ELR (cell line): ENCODE measurements at regions not wholly inside any gene's neighbourhood (a gene's known extent, or its start where the extent isn't known, plus 50 kb on each side); places are given as distances from the start of the nearest gene placed in this dataset.

Source experiments
- DNase-seq: peaks from one replicate; pipeline ENCODE4 v3.0.0-alpha.2; 2015; ENCODE audit warnings: low read depth

DNA sequence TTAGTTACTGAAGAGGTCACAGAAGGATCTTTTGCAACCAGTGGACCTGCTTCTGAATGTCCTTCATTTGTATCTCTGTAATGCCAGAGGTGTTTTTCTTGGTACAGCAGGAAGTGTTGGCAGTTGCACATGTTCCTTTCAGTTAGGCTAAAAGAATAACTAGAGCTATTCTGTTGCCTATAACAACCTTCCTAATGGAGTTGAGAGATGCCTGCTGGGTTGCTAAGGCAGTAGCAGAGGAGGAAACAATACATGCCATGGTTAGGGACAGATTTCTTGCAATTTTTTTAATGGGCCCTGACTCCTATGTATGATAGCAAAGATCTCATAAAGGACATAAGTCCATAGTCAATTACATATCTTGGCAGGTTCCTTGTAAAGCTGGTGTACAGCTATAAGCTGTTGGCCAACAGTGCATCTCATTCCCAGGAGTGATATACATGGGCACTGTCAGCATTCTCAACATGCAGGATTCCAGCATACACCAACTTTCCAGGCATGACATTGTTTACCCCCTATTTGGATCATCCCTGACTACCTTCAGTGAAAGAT, 556.6 kb downstream of the CCER1 start:
- no peak for DNase-seq

DNA sequence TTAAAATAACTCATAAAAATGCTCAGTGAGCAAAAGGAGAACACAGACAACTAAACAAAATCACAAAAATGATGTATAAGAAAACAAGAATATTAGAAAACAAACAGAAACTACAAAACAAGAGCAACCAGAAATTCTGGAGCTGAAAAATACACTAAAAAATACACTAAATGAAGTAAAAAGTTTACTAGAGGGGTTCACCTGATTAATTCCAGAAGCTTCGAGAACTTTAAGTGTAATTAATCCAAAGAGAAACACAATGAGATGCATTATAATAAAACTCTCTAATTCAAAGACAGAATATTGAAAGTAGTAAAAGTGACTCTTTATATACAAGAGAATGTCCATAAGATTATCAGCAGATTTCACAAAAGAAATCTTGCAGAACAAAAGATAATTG, 558.4 kb downstream of the CCER1 start:
- DNase-seq = no peak

DNA sequence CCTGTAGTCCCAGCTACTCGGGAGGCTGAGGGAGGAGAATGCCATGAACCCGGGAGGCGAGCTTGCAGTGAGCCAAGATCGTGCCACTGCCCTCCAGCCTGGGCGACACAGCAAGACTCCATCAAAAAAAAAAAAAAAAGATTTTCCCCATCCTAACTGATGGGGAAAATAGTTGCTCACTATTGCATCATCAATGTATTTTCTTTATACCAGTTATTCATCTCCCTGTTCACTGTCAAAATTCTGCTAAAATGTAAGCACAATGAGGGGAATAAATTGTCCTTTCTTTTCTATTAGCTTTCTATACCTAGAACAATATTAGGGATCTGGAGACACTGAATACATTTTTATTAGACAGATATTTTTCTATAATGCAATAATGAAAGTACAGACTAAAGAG, 561.3 kb downstream of the CCER1 start:
- DNase-seq = no peak

DNA sequence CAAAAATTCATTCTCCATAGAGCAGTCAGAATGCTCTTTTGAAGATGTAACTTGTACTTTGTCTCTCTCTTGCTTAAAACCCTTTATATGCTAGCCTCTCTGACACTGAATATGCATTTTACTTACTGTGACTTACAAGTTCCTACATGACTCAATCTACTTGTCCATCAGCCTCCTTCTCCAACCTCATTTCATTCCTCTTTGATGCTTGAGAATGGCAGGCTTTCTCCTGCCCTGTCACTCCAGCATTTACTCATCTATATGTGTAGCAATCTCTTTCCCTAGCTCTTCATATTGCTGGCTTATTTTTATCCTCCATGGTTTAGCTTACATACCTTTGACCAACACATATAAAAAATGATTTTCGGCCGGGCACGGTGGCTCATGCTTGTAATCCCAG, 561.9 kb downstream of the CCER1 start:
- no peak for DNase-seq

DNA sequence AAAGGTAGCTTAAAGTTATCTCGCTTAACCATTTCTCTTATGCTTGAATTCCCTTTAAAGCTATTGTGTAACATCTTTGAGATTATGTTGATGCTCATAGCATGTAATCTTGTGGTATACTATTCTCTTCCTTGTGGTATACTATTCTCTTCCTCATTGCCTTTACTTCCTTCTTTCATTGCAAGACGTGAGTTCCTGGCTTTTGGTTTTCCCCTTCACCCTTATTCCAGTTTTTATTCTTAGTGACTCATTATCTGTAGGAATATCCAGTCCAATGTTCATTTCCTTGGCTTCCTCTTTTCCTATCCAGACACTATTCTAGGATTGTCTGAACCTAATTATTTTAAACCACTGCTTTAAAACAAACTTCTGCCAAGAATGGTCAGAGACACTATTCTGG, 564.0 kb downstream of the CCER1 start:
- DNase-seq = no peak

DNA sequence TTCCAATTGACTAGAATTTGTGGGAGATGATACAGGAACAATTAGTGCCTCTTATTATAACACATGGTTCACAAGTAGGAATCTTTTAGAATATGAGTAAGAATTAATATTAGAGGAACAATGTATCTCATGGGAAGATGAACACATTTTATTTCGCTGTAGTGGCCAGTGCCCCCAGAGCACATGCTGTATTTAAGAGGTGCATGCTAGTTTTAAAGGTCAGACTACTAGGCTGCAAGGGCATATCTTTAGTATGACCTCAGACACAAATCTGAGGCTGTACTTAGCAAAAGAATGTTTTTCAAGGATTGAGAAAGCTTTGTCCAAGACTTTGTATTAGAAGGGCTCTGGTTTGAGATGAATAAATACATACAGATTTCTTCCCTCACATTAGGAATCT, 586.9 kb downstream of the CCER1 start:
- DNase-seq = no peak

DNA sequence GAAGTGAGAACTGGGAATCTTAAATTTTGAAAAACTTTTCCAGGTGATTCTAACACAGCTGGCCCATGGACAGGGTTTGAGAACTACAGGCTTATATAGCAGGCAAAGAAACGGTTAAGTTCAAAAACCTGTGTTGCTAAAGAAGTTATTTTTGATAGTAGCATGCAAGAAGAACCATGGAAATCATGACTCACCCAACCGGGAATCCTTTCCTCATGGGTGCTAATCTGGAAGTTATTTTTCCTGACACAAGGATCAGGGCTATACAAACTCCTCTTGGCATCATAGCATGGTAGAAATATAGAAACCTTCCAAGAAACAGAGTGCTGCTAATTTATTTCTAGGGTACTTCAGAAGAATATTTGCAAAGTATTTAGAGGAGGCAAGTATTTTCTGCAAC, 588.7 kb downstream of the CCER1 start:
- DNase-seq = peak; percentile 8

DNA sequence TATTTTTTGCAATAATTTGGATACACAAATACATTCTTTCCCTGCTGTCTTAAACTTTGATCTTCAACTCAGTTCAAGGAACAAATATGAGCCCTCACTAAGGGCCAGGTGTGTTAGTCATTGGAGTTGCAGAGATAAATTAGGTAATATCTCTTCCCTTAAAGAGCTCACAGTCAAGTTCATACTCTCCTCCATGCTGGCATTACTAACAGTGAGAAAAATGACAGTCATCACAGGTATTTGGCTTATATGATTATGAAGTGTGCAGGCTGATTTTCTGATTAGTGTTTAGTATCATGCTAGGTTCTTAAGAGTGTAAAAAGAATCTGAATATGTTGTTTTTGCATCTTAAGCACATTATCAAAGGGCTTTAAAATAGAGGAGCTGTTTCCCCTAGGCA, 594.7 kb downstream of the CCER1 start:
- no peak for DNase-seq

DNA sequence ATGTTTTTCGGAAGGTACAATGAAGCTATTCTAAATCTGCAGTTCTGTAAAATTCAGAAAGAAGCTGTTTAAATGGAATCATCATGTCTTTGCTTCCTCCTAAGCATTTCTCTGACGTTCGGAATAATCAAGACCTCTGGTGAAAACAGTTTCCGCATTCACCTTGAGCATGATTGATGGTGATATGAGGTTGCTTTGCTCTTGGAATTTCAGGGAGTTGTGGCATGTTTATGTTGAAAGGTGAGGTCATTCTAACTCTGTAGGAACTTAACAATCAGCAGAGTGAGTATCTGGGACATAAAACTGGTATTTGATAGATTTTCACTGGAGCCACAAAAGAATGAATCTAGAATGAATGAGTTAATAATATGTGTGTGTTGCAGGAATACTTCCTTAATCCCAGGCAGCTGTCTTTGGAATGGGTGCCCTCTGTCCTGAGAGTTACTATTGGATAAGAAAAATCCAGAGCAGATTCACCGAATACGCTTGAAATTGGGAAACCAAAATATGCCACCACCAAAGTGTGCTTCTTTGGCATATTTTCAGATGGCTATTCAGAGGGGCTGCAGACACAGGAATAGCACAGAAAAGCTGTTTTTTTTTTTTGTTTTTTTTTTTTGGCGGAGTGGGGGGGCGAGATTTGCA, 599.1 kb downstream of the CCER1 start:
- no peak for DNase-seq

DNA sequence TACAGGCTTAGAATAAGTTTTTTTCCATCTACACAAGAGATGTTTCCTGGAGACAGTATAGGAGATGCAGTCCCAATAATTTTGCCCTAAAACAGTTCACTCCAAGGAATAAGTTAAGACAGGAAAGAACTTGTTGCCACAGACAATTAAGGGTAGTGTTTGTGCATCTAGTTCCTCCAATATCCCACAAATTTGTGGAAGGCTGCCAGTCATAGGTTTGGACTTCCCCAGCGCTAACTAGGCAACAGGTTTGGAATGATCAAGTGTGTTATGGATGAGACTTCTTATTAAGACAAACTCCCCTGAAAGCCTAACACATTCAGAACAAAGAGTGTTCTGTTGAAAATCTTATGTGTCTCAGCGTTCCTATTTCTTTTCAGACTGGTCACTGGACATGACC, 611.0 kb downstream of the CCER1 start:
- DNase-seq = no peak

DNA sequence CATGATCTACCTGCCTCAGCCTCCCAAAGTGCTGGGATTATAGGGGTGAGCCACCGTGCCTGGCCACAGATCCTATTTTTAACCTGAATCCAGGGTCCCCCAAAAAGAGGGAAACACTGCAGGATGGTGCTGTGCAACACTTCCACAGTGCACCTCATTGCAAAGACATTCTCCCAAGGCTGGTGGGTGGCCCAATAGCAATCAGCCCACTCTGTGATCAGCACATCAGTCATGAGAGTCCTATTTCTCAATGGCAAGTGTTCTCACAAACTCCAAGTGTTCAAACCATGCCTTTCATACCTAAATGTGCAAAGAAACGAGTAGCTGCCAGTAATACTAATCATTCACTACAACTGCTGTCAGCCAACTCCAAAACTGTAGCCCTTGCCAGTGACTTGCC, 612.9 kb downstream of the CCER1 start:
- DNase-seq = no peak

DNA sequence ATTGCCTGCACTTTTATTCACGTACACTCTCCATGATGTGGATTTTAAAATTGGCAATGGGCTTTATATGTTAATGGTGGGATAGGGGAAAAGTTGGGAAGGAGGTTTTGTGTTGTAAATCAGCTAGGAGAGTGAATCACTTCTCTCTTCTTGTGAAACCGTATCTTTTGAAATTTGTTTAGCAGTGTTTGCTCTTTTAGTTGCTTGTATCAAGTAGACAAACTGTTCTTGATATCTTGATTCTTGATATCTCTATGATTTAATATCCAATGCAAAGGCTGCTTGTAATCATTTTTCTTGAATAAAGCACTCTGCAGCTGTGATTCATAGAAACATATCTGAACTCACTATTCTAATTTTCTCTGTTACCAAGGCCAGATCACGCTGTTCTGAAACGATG, 615.1 kb downstream of the CCER1 start:
- DNase-seq = no peak

DNA sequence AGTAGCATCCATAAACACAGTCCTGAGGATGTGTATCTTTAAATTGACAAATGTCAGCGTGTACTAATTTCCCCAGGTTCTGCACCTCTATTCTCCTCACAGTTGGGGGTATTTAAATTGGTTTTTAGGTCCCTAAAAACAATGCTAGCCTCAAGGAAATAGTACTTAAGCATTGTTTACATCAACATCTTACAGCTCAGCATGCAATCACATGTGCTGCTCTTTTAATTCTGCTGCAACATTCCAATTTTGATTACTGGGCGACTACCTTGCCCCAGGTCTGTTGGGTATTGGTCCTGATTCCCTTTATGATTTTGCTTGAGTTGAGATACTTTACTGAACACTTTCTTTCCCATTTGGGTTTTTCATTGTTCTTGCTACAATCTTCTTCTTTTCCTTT, 616.6 kb downstream of the CCER1 start:
- DNase-seq = no peak

DNA sequence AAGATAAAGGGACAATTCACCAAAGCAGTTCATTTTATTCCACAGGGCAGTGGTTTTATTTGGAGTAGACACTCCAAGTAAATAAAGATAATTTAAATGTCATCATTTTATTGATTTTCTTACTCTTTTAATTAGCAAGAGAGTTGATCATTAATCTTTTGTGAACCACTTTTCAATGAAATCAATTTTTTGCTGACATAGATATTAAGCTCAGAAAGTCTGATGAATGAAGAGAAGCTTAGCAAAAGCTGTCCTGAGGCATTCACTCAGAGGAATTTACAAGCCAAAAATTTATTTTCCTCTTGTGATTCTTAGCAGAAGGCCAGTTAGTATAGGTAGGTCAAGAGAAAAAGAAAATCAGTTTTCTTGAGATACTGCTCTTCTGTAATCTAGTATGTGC, 618.0 kb downstream of the CCER1 start:
- DNase-seq = no peak

DNA sequence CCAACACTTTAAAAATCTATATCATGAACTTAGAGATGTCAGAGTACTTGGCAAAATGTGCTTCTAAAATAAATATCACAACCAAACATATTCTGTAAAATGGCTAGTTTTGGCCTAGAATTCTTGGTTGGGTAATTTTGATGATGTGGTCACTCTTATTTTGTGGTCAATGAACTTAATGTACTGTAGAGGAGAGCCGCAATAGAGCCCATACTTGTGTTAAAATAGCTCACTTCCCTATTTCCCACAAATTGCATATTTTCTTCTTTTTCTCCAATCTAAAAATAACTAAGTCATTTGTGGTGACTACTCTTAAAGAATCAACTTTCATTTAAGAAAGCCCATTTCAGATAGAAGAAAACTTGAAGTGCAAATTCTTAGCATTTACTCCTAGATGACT, 619.4 kb downstream of the CCER1 start:
- no peak for DNase-seq

DNA sequence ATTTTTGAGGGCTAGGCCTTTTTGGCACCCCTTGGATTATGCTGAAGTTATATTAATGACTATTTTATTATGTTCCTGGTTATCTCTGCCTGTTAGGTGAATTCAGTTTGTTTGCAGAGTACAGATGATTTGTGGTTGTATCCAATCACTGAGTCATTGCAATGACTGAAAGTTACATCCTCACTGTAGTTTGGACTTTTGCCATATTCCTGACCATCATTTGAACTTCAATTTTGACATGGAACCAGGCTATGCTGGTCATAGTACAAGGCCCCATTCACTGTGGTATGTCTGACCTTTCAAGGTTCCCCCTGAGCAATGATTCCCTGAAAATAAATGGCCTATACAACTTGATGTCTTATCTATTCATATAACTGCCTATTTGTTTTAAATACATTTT, 621.0 kb downstream of the CCER1 start:
- peak; percentile 36 for DNase-seq

DNA sequence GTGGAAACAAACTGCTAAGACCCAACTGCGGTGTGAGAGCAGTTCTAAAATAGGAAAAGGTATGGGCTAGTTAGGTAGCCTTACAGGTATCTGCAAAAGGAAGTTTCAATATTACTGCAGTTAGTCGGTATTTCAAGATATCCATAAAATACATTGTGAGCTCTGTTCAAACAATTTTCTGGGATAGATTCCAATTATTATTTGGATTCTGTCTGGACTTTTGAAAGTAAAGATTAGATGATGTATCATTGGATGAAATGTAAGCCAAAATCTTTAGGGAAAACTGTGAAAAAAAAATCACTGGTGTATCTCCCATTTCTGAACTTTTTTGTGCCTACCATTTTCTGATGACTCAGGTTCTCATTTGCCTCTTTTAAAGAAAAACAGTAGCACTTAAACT, 621.6 kb downstream of the CCER1 start:
- no peak for DNase-seq

DNA sequence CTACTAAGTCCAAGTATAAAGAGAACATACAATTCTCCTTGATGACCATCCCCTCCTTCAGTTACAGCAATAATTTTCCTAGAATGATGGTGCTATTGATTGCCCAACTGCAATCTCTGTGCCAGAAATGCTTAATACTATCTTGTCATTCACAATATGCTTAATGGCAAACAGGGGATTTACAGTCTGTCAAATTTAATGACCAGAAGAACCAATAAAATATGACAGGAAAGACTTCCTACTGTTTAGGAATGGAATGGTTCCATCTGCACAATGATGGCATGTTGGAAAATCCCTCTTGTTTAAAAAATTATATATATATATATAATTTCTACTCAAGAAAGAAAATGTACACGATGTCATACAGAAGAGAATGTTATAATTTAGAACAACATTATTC, 623.2 kb downstream of the CCER1 start:
- DNase-seq = no peak

DNA sequence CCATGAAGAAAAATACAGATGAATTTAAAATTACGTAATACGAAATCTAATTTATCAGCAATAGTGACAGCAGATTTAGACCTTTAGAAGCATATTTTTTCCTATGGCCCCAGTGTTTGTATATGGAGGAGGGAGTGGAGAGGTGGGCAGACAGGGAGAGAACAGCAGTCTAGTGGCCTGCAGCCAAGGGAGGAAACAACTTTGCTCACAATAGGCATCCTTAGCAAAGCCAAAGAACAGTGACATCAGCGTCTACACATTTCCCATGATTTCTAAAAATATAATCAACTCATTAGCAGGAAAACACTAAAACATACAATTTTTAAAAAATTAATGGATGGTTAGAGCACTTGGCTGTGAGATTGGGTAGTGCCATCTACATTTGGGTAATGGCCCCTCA, 622.6 kb upstream of the ATP2B1 start:
- DNase-seq = no peak

DNA sequence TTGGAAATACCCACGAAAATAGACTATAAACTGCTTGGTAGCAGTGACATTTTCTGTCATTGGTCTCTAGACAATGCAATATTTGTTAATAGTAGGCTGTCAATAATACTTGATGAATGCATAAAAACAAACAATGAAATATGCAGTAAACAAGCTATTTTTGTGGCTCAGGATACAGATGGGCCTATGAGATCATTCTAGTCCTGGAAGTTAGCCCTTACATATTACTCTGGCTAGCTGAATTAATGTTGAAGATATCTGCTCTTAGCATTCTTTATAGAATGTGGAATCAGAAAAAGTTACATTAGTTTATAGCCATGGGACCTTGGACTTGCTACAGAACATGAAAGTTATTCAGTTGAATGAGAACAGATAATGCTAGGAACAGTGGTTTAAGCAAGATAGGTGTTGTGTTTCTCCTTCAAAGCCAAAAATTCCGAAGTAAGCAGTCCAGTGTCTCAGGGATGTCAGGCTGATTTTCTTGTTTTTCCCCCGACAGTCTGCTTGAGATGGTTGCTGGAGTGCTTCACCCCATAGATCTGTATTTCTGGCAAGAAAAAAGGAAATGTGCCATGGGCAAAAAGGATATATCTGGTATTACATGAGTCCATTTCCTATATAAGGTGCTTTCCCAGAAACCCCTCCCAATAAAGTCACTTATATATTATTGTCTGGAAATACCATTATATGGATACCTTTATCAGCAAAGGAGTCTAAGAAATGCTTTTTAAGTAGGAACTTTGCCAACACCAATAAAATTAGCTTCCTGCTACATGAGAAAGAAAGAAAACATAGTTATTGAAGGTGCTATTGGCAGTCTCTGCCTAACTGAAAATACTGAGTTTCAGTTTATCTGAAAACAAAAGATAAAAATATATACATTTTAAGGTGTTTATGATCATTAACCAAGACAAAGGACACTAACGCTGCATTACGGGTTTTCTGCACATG, 619.4 kb upstream of the ATP2B1 start:
- DNase-seq = no peak

DNA sequence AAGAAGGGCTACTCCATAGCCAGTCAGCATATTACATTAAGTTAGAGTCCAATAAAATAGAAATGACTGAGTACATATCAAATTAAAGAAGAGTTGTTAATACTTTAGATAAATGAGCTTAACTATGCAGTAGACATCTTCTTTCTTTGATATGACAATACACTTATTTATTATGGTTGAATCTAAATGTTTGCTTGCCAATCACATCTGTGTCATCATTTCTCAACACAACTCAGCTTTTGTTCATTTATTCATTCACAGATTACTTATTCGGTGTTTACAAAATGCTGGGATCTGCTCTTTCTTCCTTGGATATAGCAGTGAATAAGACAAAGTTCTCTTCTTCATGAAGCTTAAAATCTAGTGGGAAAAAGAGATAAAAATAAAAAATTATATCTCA, 614.6 kb upstream of the ATP2B1 start:
- no peak for DNase-seq

DNA sequence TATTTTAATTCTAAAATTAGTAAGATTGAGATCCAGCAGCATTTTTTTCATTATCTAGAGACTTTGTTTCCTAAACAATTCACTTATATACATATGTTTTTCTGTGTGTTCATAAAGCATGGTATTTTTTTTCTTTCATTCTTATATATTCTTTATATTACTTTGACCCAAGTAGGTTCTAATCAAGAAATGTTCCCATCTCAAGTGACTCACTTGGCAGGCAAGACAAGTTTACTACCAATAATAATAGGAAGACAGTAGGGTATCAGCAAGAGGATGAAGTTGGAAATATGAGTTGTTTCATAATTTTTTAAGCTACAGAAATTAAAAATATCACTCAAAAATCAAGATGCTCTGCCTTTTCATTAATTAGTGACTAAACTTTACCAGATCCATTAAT, 613.4 kb upstream of the ATP2B1 start:
- no peak for DNase-seq

DNA sequence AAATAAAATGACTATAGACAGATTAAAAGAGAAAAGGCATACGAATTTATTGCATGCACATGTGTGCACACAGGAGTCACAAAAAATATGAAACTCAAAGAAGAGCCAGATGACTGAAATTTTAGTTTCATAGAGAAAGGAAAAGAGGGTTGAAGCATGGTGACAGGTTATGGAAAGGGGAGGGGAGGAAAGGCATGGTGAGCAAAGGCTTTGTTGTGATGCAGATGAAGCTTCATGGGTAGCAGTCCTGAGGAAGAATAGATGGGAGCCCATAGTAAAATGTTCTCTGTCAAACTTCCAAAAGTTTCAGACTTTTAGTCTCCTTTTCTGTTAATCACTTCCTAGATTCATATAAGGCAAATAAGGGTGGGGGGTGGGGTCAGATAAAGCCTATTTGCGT, 612.7 kb upstream of the ATP2B1 start:
- DNase-seq = no peak
